GM12873 (cell line): ENCODE measurements at regions not wholly inside any gene's neighbourhood (a gene's known extent, or its start where the extent isn't known, plus 50 kb on each side); places are given as distances from the start of the nearest gene placed in this dataset.

ENCODE experiments used
- TF ChIP-seq, protein P1 (sequence below): IDR thresholded peaks from 2 replicates; pipeline ENCODE4 v1.5.1; 2012; ENCODE audit warnings: low read depth, mild to moderate bottlenecking, moderate library complexity, low read length, control low read depth; ENCODE audit not compliant: insufficient read depth; ENCODE audit errors: missing control alignments

- TF ChIP-seq, protein P1, sequence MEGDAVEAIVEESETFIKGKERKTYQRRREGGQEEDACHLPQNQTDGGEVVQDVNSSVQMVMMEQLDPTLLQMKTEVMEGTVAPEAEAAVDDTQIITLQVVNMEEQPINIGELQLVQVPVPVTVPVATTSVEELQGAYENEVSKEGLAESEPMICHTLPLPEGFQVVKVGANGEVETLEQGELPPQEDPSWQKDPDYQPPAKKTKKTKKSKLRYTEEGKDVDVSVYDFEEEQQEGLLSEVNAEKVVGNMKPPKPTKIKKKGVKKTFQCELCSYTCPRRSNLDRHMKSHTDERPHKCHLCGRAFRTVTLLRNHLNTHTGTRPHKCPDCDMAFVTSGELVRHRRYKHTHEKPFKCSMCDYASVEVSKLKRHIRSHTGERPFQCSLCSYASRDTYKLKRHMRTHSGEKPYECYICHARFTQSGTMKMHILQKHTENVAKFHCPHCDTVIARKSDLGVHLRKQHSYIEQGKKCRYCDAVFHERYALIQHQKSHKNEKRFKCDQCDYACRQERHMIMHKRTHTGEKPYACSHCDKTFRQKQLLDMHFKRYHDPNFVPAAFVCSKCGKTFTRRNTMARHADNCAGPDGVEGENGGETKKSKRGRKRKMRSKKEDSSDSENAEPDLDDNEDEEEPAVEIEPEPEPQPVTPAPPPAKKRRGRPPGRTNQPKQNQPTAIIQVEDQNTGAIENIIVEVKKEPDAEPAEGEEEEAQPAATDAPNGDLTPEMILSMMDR = no peak
These were observed 167.8 kb downstream of the RAB28 start for GRCh38 chr4:13316354-13316753.

GRCh38 chr4:13313856-13314255, 170.3 kb downstream of the RAB28 start:
- TF ChIP-seq, protein P1 = no peak

DNA sequence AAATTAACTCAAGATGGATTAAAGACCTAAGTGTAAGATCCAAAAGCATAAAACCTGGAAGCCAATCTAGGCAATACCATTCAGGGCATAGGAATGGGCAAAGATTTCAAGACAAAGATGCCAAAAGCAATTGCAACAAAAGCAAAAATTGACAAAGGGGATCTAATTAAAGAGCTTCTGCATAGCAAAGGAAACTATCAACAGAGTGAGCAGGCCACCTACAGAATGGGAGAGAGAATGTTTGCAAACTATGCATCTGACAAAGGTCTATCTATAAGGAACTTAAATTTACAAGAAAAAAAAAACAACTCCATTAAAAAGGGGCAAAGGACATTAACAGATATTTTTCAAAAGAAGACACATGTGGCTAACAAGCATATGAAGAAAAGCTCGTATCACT, 171.9 kb downstream of the RAB28 start:
- TF ChIP-seq, protein P1 = no peak

DNA sequence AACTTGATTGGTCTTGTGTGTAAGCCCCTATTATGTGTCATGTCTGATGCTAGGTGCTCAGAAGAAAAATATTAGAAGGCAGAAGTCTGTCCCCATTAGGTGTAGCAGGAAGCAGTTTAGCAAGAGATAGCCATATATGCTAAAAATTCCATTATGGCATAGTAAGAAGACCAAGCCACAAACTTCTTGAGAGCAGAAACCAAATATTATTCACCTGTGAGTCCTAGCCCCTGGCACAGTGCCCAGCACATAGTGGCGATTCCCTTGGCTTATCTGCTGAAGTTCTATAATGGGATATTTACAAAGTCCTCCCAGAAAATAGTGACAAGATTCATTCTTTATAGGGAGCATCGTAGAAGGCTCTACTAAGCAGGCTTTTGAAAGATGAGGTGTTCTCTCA, 174.4 kb downstream of the RAB28 start:
- TF ChIP-seq, protein P1 = no peak

- TF ChIP-seq, protein P1 = no peak
These were observed 177.8 kb downstream of the RAB28 start for GRCh38 chr4:13306356-13306755.

- TF ChIP-seq, protein P1 = no peak
These were observed 181.3 kb downstream of the RAB28 start for GRCh38 chr4:13302876-13303275.

DNA sequence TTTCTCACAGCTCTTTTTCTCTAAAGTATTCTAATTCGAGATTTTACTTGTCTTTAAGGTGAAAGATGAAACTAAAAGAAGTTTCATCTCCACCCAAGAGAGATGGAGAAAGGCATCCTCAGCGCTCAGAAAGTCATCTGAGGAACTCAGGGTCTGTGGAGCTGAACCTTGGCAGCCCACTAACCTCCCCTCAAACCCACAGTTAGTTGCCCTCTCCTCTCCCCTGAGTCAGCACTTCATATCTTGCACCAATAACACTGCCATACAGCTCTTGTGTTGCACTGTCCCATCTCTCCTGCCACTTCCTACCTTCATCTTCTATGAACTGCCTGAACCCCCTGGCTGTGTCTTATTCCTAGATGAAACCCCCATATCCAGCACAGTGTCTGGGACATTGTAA, 184.8 kb downstream of the RAB28 start:
- TF ChIP-seq, protein P1 = no peak

DNA sequence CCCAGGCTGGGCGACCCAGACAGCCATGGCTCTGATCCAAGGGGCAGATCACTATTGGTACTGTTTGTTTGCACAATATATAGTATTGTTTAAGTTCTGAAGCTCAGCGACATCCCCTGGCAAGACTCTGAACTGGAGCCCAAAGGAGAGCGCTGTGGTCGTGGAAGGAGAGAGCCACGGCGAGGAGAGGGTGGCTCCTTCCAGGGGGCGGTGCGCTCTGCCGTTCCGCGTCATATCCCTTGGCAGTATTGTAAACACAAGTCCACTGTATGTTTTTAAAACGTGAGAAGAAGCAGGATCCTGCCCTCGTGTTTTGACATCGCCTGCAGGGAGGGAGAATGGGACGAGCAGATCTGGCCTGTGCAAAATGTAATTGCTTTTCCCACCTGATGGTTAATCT, 185.5 kb downstream of the RAB28 start:
- TF ChIP-seq, protein P1 = no peak
